ENCODE measurements at regions not wholly inside any gene's neighbourhood (a gene's known extent, or its start where the extent isn't known, plus 50 kb on each side); places are given as distances from the start of the nearest gene placed in this dataset.

- no peak for FAIRE-seq
- Histone ChIP-seq H4K20me1 (replicated peaks; ENCODE audit: control insufficient read depth, extremely low read depth, insufficient read depth, low read length) (no peaks in the 10 kb centered on the region), H3K4me2 (ENCODE audit: insufficient read depth, low read length) (no peak overlapping the region), H3K4me3 (replicated peaks in 1 of 3; ENCODE audit: insufficient read depth in 1 of 3, low read depth in 1 of 3, low read length in 3 of 3) (no peak overlapping the region), H3K27ac (ENCODE audit: insufficient read depth, low read depth, low read length) (no peak overlapping the region), H3K36me3 (ENCODE audit: control insufficient read depth in 2 of 2, extremely low read depth in 1 of 2, insufficient read depth in 2 of 2, low read length in 2 of 2) (no peaks in the 10 kb centered on the region), H3K9me3 (replicated peaks; ENCODE audit: control insufficient read depth, insufficient read depth, low read length) (no peaks in the 10 kb centered on the region), H3K4me1 (ENCODE audit: control insufficient read depth, extremely low read depth, insufficient read depth, low read length) (no peaks in the 10 kb centered on the region), H2AFZ (ENCODE audit: low read depth, low read length) (no peak overlapping the region), H3K9me1 (replicated peaks; ENCODE audit: control insufficient read depth, extremely low read depth, insufficient read depth, low read length) (no peaks in the 10 kb centered on the region), H3K79me2 (ENCODE audit: control insufficient read depth, insufficient read depth, low read length) (no peaks in the 10 kb centered on the region), H3K27me3 (ENCODE audit: control insufficient read depth in 2 of 2, insufficient read depth in 2 of 2, low read length in 2 of 2) (no peaks in the 10 kb centered on the region), H3K9ac (replicated peaks; ENCODE audit: extremely low read depth, insufficient read depth, low read length) (no peak overlapping the region)
- intact Hi-C loops (cut with micrococcal nuclease) (no loop called here), dilution Hi-C loops (cut with MboI; ENCODE audit: extremely low pct_ligation_motif_present, low sequenced_read_pairs) (no loop called here)
- no TSS peak for BruUV-seq (replicated peaks)
- CTCF ChIA-PET: no interaction called here
- DNase-seq (ENCODE audit: low read depth, low spot score): no peak
- no peak for TF ChIP-seq FOS (IDR thresholded peaks at IDR 0.05; ENCODE audit: borderline replicate concordance, insufficient read depth, low read length)
- TF ChIP-seq CTCF (IDR thresholded peaks at IDR 0.05; ENCODE audit: extremely low read depth in 1 of 2, insufficient read depth in 1 of 2, low read depth in 1 of 2, low read length in 2 of 2): no peak
- TF ChIP-seq MYC (IDR thresholded peaks at IDR 0.05; ENCODE audit: low read depth, low read length): no peak
- no peak for TF ChIP-seq POLR2A (IDR thresholded peaks at IDR 0.05; ENCODE audit: low read depth, low read length)
- POLR2A ChIA-PET: no interaction called here
Observed at GRCh38 chr3:181940703-181941102, 229.0 kb downstream of the SOX2 start.

GRCh38 chr3:181941250-181941649, 229.5 kb downstream of the SOX2 start:
- no peak overlapping the region for H2AFZ ChIP-seq (ENCODE audit: low read depth, low read length)
- no peaks in the 10 kb centered on the region for H3K79me2 ChIP-seq (ENCODE audit: control insufficient read depth, insufficient read depth, low read length)
- no peaks in the 10 kb centered on the region for H3K36me3 ChIP-seq (ENCODE audit: control insufficient read depth in 2 of 2, extremely low read depth in 1 of 2, insufficient read depth in 2 of 2, low read length in 2 of 2)
- H3K9me3 ChIP-seq (replicated peaks; ENCODE audit: control insufficient read depth, insufficient read depth, low read length): no peaks in the 10 kb centered on the region
- DNase-seq (ENCODE audit: low read depth, low spot score) (no peak), FAIRE-seq (no peak)
- dilution Hi-C loops (cut with MboI; ENCODE audit: extremely low pct_ligation_motif_present, low sequenced_read_pairs) (no loop called here), intact Hi-C loops (cut with micrococcal nuclease) (no loop called here)
- BruUV-seq (replicated peaks): no TSS peak
- H3K4me2 ChIP-seq (ENCODE audit: insufficient read depth, low read length): no peak overlapping the region
- H3K4me3 ChIP-seq (replicated peaks in 1 of 3; ENCODE audit: insufficient read depth in 1 of 3, low read depth in 1 of 3, low read length in 3 of 3): no peak overlapping the region
- TF ChIP-seq EZH2 (IDR thresholded peaks at IDR 0.05; ENCODE audit: borderline replicate concordance, low read depth, low read length, severe bottlenecking) (no peak), JUN (IDR thresholded peaks at IDR 0.05; ENCODE audit: borderline replicate concordance, insufficient read depth, insufficient read length, low read depth) (no peak)
- CTCF ChIA-PET: interaction anchor here (0.6 kb wide), 1 partner anchor 56 kb away, joined by 3 read pairs; no protein-coding TSS in a partner anchor
- POLR2A ChIA-PET: no interaction called here
- H3K27me3 ChIP-seq (ENCODE audit: control insufficient read depth in 2 of 2, insufficient read depth in 2 of 2, low read length in 2 of 2): no peaks in the 10 kb centered on the region
- no peaks in the 10 kb centered on the region for H3K4me1 ChIP-seq (ENCODE audit: control insufficient read depth, extremely low read depth, insufficient read depth, low read length)
- H3K9me1 ChIP-seq (replicated peaks; ENCODE audit: control insufficient read depth, extremely low read depth, insufficient read depth, low read length): no peaks in the 10 kb centered on the region
- H4K20me1 ChIP-seq (replicated peaks; ENCODE audit: control insufficient read depth, extremely low read depth, insufficient read depth, low read length): no peaks in the 10 kb centered on the region
- no peak overlapping the region for H3K9ac ChIP-seq (replicated peaks; ENCODE audit: extremely low read depth, insufficient read depth, low read length)
- H3K27ac ChIP-seq (ENCODE audit: insufficient read depth, low read depth, low read length): no peak overlapping the region
